Skeletal muscle tissue (tissue), 3 donors: ENCODE measurements at regions not wholly inside any gene's neighbourhood (a gene's known extent, or its start where the extent isn't known, plus 50 kb on each side); places are given as distances from the start of the nearest gene placed in this dataset.

ENCODE experiments used
- H3K27ac ChIP-seq: one replicate; pipeline ENCODE4 v1.7.0; 2013; ENCODE audit warnings: mild to moderate bottlenecking, low read depth, low read length, inconsistent platforms
- H3K27me3 ChIP-seq, 3 donors: one replicate each; pipeline ENCODE4 v1.7.0; 2013; ENCODE audit warnings: low read length in 3 of 3; ENCODE audit not compliant: control insufficient read depth in 3 of 3, insufficient read depth in 3 of 3
- H3K36me3 ChIP-seq, 3 donors: one replicate each; pipeline ENCODE4 v1.7.0; 2013; ENCODE audit warnings: low read length in 3 of 3; ENCODE audit not compliant: control insufficient read depth in 3 of 3, insufficient read depth in 3 of 3
- H3K4me1 ChIP-seq, 3 donors: one replicate each; pipeline ENCODE4 v1.7.0; 2013; ENCODE audit warnings: low read length in 3 of 3, mild to moderate bottlenecking in 3 of 3; ENCODE audit not compliant: control insufficient read depth in 3 of 3, insufficient read depth in 3 of 3
- H3K4me3 ChIP-seq, 3 donors: one replicate each; pipeline ENCODE4 v1.7.0; 2013; ENCODE audit warnings: low read length in 3 of 3
- H3K9ac ChIP-seq, 3 donors: one replicate each; pipeline ENCODE4 v1.7.0; 2013; ENCODE audit warnings: low read length in 3 of 3, mild to moderate bottlenecking in 3 of 3, moderate library complexity in 2 of 3, low read depth in 1 of 3
- H3K9me3 ChIP-seq, 3 donors: one replicate each; pipeline ENCODE4 v1.7.0; 2013; ENCODE audit warnings: low read length in 3 of 3; ENCODE audit not compliant: control insufficient read depth in 3 of 3
- donor health status: Osteomylitis.

DNA sequence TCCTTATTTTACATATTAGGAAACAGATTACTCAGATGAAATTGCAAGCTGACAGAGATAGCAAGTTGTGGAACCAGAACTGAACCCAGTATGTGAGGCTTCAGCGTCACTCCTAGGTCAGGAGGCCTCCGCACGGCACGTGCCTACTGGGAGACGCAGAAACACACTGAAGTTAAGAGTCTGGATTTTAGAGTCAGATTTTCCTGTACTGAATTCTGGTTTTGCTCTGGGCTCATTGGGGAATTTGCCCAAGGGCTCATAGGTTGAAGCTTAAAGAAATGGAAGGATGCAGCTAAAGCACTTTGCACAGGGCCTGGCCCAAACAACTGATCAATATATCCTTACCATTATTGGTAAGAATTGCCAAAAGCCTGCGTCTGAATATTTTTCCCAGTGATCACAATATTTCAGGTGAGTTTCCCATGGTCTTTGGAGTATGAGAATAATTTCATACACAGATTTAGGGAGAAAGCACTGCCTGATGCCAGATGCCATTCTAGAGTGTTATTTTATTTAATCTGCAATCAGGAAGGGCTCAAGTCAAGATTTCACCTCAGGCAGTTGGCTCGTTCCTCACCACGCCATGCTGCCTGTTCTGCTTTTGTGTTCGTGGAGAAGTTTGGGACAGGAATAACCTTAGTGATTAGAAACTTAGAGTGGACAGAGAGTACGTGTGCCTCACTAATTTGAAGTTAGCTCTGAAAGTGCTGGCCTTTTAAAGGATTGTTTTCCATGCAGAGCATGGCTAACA is 331.9 kb downstream of the MYCN start:
- no peaks in the 10 kb centered on the region for H3K36me3 ChIP-seq
- no peaks in the 10 kb centered on the region for H3K9me3 ChIP-seq
- no peaks in the 10 kb centered on the region for H3K4me1 ChIP-seq
- H3K27me3 ChIP-seq, result no peaks in the 10 kb centered on the region
- no peak overlapping the region for H3K4me3 ChIP-seq
- no peak overlapping the region for H3K9ac ChIP-seq
- H3K27ac ChIP-seq, result no peak overlapping the region

DNA sequence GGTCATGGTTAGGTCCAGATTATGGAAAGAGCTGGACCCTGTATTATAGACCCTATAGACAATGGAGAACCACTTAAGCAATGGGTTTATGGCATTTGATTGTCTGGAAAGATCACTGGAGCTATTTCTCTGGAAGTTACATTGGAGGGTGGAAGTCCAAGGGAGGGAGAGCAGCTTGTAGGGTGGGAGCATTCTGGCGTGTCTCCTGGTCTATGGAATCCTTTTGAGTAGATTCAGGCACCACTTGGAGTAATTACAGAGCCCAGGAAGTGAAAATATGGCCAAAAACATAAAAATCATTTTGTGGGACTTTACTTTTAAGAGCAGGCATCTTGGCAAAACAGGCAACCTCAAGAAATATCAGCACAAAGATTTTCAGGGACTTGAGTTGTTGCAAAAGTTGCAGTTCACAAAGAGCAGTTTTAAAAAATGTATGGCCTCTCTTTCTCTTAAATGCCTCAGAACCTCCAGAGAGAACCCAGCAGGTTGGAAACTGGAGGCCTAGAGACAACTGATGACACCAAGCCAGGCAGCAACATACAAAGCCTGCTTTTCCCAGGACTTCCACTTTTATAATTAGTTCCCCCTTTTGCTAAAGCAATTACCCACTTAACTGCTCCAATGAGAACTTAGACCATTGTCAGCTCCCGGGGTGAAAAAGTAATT is 331.0 kb downstream of the MYCN start:
- Histone ChIP-seq H3K4me1 (no peaks in the 10 kb centered on the region), H3K36me3 (no peaks in the 10 kb centered on the region), H3K27me3 (no peaks in the 10 kb centered on the region), H3K9ac (no peak overlapping the region), H3K9me3 (no peaks in the 10 kb centered on the region), H3K27ac (no peak overlapping the region), H3K4me3 (no peak overlapping the region)

DNA sequence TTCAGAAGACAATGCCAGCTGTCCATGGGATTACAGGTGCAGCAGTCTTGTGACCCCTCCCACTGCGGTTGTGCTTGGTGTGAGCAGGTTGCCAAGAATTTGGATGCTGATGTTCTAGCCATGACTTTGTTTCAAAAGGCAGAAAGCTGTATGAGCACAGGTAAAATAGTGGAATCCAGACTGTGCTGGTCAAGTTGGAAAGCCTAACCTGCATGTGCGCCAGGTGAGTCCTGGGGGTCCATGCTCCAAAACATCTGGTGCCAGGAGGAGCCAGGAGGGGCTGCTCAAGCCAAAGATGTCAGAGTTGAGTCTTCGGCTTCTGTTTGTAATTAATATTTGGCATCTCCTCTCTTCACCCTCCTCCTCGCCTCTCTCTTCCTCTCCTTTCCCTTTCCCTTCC is 330.1 kb downstream of the MYCN start:
- no peak overlapping the region for H3K4me3 ChIP-seq
- H3K9me3 ChIP-seq, result no peaks in the 10 kb centered on the region
- no peaks in the 10 kb centered on the region for H3K4me1 ChIP-seq
- no peak overlapping the region for H3K27ac ChIP-seq
- no peaks in the 10 kb centered on the region for H3K27me3 ChIP-seq
- no peak overlapping the region for H3K9ac ChIP-seq
- H3K36me3 ChIP-seq, result no peaks in the 10 kb centered on the region

DNA sequence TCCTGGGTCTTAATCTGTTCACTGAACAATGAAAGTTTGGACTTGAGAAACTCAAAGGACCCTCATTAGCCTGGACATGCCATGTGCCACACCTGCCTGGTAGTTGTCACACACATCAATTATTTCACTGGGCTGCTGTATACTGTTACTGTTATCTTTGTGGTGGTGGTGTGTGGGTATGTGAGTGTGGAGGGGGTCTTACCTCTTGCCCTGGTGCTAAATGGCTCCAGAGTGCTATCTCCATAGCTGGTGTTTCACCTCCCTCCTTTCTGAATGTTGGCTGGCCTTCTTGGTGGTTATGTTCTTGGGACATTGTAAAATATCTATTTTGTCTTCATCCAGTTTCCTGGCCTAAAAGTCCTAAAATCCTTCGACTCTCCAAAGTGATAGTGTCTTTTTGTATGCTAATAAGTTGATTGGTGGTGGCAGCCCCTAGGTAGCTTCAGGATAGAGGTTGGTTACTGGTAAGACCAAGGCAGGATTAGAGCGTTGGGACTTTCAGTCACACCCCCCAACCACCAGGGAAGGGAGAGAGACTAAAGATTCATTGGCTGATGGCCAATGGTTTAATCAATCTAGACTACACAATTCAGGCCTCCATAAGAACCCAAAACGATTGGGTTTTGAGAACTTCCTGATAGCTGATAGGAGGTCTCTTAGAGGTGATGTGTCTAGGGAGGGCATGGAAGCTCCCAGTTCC is 328.1 kb downstream of the MYCN start:
- Histone ChIP-seq H3K4me1 (no peaks in the 10 kb centered on the region), H3K9ac (no peak overlapping the region), H3K36me3 (no peaks in the 10 kb centered on the region)

DNA sequence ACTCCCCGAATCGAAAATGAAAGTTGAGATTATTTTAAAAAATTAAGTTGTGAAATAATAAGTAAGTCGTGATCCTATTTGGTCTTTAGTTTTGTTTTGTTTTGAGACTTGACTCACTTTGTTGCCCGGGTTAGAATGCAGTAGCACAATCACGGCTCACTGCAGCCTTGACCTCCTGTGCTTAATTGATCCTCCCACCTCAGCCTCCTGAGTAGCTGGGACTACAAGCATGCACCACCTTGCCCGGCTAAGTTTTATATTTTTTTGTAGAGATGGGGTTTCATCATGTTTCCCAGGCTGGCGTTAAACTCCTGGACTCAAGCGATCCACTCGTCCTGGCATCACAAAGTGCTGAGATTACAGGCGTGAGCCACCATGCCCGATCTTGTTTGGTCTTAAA is 326.2 kb downstream of the MYCN start:
- no peaks in the 10 kb centered on the region for H3K4me1 ChIP-seq
- H3K9me3 ChIP-seq, result no peaks in the 10 kb centered on the region
- no peak overlapping the region for H3K27ac ChIP-seq
- no peak overlapping the region for H3K4me3 ChIP-seq
- no peak overlapping the region for H3K9ac ChIP-seq
- no peaks in the 10 kb centered on the region for H3K27me3 ChIP-seq
- H3K36me3 ChIP-seq, result no peaks in the 10 kb centered on the region

More for the DNA sequence above, 328.1 kb downstream of the MYCN start:
- Histone ChIP-seq H3K9me3 (no peaks in the 10 kb centered on the region), H3K27ac (no peak overlapping the region), H3K27me3 (no peaks in the 10 kb centered on the region), H3K4me3 (no peak overlapping the region)

DNA sequence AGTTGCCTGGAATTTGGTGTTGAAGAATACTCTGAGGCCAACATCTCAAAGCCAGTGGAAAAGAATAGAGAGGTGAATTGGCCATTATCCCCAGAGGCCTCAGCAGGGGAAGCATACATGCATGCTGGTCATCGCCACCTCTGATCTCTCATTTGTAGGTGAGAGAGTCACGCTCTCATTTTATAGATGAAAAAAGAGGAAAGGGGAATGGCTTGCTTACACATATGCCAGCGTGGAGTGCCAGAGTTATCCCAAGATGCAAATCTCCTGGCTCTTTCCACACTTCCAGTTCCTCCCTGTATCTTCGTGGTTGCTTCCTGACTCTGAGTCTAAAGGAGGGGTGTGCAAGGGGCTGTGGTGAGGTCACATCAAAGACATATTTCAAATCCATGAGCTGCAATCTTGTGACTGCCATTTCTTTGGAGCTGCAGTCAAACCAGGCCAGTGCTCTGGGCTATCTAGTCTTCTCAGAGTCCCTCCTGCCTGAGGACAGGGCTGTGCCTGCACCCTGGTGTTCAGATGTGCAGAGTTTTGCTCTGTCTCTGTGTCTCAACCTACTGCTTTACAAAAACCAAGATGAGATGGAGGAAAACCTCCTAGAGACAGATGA is 324.7 kb downstream of the MYCN start:
- Histone ChIP-seq H3K27ac (no peak overlapping the region), H3K4me3 (no peak overlapping the region), H3K4me1 (peaks cover 0 to 2% (median 2%) of the 10 kb centered on the region in 3 donors), H3K36me3 (no peaks in the 10 kb centered on the region), H3K9ac (no peak overlapping the region), H3K9me3 (no peaks in the 10 kb centered on the region), H3K27me3 (no peaks in the 10 kb centered on the region)

DNA sequence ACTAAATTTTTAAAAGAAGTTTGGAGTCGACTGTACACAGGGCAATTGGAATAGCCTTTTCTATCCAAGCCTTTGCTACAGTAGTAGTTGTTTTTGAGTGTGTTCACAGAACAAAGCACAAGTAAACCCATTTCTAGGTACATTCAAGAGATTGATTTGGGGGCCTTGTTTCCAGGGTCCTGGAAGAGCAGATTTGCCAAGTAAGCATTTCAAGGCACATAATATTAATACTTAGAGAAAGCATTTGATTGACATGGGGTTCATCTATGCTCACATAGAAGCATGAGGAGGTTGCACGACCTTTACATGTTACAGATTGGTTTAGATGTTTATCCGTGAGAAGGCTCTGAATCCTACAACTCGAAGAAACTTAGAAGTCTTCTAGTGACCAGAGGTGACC is 324.1 kb downstream of the MYCN start:
- Histone ChIP-seq H3K36me3 (no peaks in the 10 kb centered on the region), H3K9ac (no peak overlapping the region), H3K4me1 (peaks cover 0 to 7% (median 3%) of the 10 kb centered on the region in 3 donors), H3K4me3 (no peak overlapping the region), H3K27ac (no peak overlapping the region), H3K27me3 (no peaks in the 10 kb centered on the region), H3K9me3 (no peaks in the 10 kb centered on the region)

DNA sequence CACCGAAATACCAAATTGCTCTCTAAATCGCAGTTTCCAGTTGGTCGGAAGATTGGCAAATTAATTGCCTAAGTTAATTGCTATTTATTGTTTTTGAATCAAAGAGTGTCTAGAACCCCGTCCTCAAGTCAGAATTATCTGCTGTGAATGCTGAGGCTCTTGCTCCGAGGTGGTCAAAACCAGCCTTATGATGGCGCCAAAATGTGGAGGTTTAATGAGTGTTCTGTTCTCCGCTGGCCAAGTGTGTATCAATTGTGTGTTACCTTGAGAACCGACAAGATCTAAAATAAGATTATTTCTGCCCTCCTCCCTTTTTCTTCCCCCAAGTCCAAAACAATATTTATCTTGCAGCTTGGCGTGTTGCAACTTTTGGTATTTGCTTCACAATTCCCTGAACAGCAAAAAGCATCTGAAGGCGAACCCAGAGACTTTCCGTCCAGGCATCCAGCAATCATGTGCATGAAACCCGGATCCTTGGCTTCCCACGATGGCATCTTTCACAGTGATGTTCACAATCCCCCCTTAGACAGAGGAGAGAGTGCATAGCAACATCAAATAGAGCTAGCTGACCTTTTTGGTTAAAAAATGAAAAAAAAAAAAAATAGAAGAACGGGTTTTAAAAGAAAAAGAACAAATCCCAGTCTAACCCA is 323.0 kb downstream of the MYCN start:
- peaks cover 0 to 7% (median 3%) of the 10 kb centered on the region in 3 donors for H3K4me1 ChIP-seq
- H3K9me3 ChIP-seq, result no peaks in the 10 kb centered on the region
- no peak overlapping the region for H3K27ac ChIP-seq
- no peak overlapping the region for H3K9ac ChIP-seq
- H3K27me3 ChIP-seq, result no peaks in the 10 kb centered on the region
- no peaks in the 10 kb centered on the region for H3K36me3 ChIP-seq
- no peak overlapping the region for H3K4me3 ChIP-seq

DNA sequence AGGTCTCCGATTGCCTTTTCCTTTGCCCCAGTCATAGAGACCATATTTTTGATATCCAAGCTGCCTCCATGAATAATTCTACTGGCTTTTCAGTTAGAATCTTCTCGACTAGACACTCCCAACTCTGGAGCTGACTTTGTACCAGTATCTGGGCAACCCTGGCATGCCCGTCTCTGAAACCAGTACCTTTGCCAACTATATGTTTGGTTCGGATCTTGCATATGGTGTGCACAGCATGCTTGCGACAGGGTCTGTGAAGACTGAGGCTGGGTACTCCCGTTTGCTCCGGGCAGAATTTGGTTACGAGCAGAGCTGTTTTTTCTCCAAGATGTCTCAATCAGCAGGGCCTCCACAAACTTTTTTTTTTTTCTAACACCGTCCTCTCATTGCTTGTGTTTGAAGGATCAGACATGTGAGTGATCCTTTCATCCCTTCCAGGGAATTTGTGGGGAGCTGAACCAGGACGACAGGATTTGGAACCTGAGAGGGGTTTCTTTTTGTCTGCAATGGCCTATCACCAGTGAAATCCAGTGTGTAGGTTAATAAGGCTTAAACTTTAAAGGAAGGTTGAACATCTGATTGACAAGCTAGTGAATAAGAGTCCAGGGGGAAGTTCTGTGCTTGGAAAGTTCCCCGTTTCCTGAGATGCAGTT is 322.3 kb downstream of the MYCN start:
- Histone ChIP-seq H3K27ac (no peak overlapping the region), H3K27me3 (no peaks in the 10 kb centered on the region), H3K9me3 (no peaks in the 10 kb centered on the region), H3K36me3 (no peaks in the 10 kb centered on the region), H3K4me3 (no peak overlapping the region), H3K4me1 (peaks cover 0 to 7% (median 3%) of the 10 kb centered on the region in 3 donors), H3K9ac (no peak overlapping the region)
